ENCODE measurements at regions not wholly inside any gene's neighbourhood (a gene's known extent, or its start where the extent isn't known, plus 50 kb on each side); places are given as distances from the start of the nearest gene placed in this dataset.

GRCh38 chr22:44622679-44623078 lies 79.3 kb upstream of the PRR5 start:
- Histone ChIP-seq H4K20me1 (ENCODE audit: insufficient read depth, low read length) (no peaks in the 10 kb centered on the region), H3K4me1 (ENCODE audit: insufficient read depth, low read length) (peaks cover 7% of the 10 kb centered on the region), H3K4me2 (ENCODE audit: low read length) (no peak overlapping the region), H3K36me3 (ENCODE audit: insufficient read depth, low read length) (no peaks in the 10 kb centered on the region), H3K79me2 (ENCODE audit: insufficient read depth, low read length) (no peaks in the 10 kb centered on the region), H3K9me3 (ENCODE audit: insufficient read depth, low read depth, low read length) (no peaks in the 10 kb centered on the region), H3K27ac (ENCODE audit: low read depth, low read length) (no peak overlapping the region), H2AFZ (ENCODE audit: low read depth, low read length) (no peak overlapping the region), H3K9ac (ENCODE audit: low read length) (no peak overlapping the region), H3K4me3 (ENCODE audit: insufficient read depth, low read depth, low read length) (no peak overlapping the region), H3K27me3 (ENCODE audit: insufficient read depth, low read length) (no peaks in the 10 kb centered on the region)
- Mint-ChIP-seq H3K36me3 (ENCODE audit: low read depth, unreplicated experiment) (no peaks in the 10 kb centered on the region), H3K9me3 (ENCODE audit: unreplicated experiment) (no peaks in the 10 kb centered on the region), H3K4me1 (ENCODE audit: low read depth, unreplicated experiment) (no peaks in the 10 kb centered on the region), H3K27ac (ENCODE audit: unreplicated experiment) (no peak overlapping the region), H3K27me3 (ENCODE audit: low read depth, unreplicated experiment) (peaks cover 31% of the 10 kb centered on the region), H3K4me3 (ENCODE audit: unreplicated experiment) (no peak overlapping the region)
- FAIRE-seq (no peak), DNase-seq (ENCODE audit: low read depth) (no peak)
- TF ChIP-seq EZH2 (IDR thresholded peaks at IDR 0.05; ENCODE audit: insufficient read depth, low read length) (no peak), CTCF (IDR thresholded peaks at IDR 0.05; ENCODE audit: insufficient read depth, low read depth, low read length) (no peak)

- DNase-seq (ENCODE audit: low read depth), result no peak
- TF ChIP-seq EZH2 (IDR thresholded peaks at IDR 0.05; ENCODE audit: insufficient read depth, low read length) (no peak), CTCF (IDR thresholded peaks at IDR 0.05; ENCODE audit: insufficient read depth, low read depth, low read length) (no peak)
- FAIRE-seq, result no peak
Measured at GRCh38 chr22:44622147-44622427, 79.9 kb upstream of the PRR5 start.

GRCh38 chr22:44621401-44622146 lies 80.4 kb upstream of the PRR5 start:
- no peak overlapping the region for H3K4me3 ChIP-seq (ENCODE audit: insufficient read depth, low read depth, low read length)
- no peak for DNase-seq (ENCODE audit: low read depth)
- no peaks in the 10 kb centered on the region for H3K4me1 Mint-ChIP-seq (ENCODE audit: low read depth, unreplicated experiment)
- H3K27me3 ChIP-seq (ENCODE audit: insufficient read depth, low read length), result no peaks in the 10 kb centered on the region
- no peak overlapping the region for H3K9ac ChIP-seq (ENCODE audit: low read length)
- H3K36me3 ChIP-seq (ENCODE audit: insufficient read depth, low read length), result no peaks in the 10 kb centered on the region
- peaks cover 22% of the 10 kb centered on the region for H3K27me3 Mint-ChIP-seq (ENCODE audit: low read depth, unreplicated experiment)
- H3K4me1 ChIP-seq (ENCODE audit: insufficient read depth, low read length), result peaks cover 7% of the 10 kb centered on the region
- no peaks in the 10 kb centered on the region for H3K79me2 ChIP-seq (ENCODE audit: insufficient read depth, low read length)
- no peaks in the 10 kb centered on the region for H4K20me1 ChIP-seq (ENCODE audit: insufficient read depth, low read length)
- H3K27ac Mint-ChIP-seq (ENCODE audit: unreplicated experiment), result no peak overlapping the region
- H3K9me3 Mint-ChIP-seq (ENCODE audit: unreplicated experiment), result no peaks in the 10 kb centered on the region
- H3K9me3 ChIP-seq (ENCODE audit: insufficient read depth, low read depth, low read length), result peaks cover 5% of the 10 kb centered on the region
- no peaks in the 10 kb centered on the region for H3K36me3 Mint-ChIP-seq (ENCODE audit: low read depth, unreplicated experiment)
- H3K4me2 ChIP-seq (ENCODE audit: low read length), result no peak overlapping the region
- FAIRE-seq, result no peak
- no peak for TF ChIP-seq EZH2 (IDR thresholded peaks at IDR 0.05; ENCODE audit: insufficient read depth, low read length)
- TF ChIP-seq CTCF (IDR thresholded peaks at IDR 0.05; ENCODE audit: insufficient read depth, low read depth, low read length), result no peak
- no peak overlapping the region for H3K27ac ChIP-seq (ENCODE audit: low read depth, low read length)
- no peak overlapping the region for H3K4me3 Mint-ChIP-seq (ENCODE audit: unreplicated experiment)
- no peak overlapping the region for H2AFZ ChIP-seq (ENCODE audit: low read depth, low read length)

More at GRCh38 chr22:44622147-44622427, 79.9 kb upstream of the PRR5 start:
- H3K27me3 Mint-ChIP-seq (ENCODE audit: low read depth, unreplicated experiment), result peaks cover 26% of the 10 kb centered on the region
- H4K20me1 ChIP-seq (ENCODE audit: insufficient read depth, low read length), result no peaks in the 10 kb centered on the region
- peaks cover 3% of the 10 kb centered on the region for H3K9me3 ChIP-seq (ENCODE audit: insufficient read depth, low read depth, low read length)
- H3K4me3 Mint-ChIP-seq (ENCODE audit: unreplicated experiment), result no peak overlapping the region
- no peak overlapping the region for H3K27ac Mint-ChIP-seq (ENCODE audit: unreplicated experiment)
- peaks cover 7% of the 10 kb centered on the region for H3K4me1 ChIP-seq (ENCODE audit: insufficient read depth, low read length)
- H2AFZ ChIP-seq (ENCODE audit: low read depth, low read length), result no peak overlapping the region
- no peaks in the 10 kb centered on the region for H3K79me2 ChIP-seq (ENCODE audit: insufficient read depth, low read length)
- H3K27me3 ChIP-seq (ENCODE audit: insufficient read depth, low read length), result no peaks in the 10 kb centered on the region
- H3K9ac ChIP-seq (ENCODE audit: low read length), result no peak overlapping the region
- H3K9me3 Mint-ChIP-seq (ENCODE audit: unreplicated experiment), result no peaks in the 10 kb centered on the region
- H3K4me2 ChIP-seq (ENCODE audit: low read length), result no peak overlapping the region
- H3K36me3 Mint-ChIP-seq (ENCODE audit: low read depth, unreplicated experiment), result no peaks in the 10 kb centered on the region
- H3K36me3 ChIP-seq (ENCODE audit: insufficient read depth, low read length), result no peaks in the 10 kb centered on the region
- no peaks in the 10 kb centered on the region for H3K4me1 Mint-ChIP-seq (ENCODE audit: low read depth, unreplicated experiment)
- no peak overlapping the region for H3K27ac ChIP-seq (ENCODE audit: low read depth, low read length)
- H3K4me3 ChIP-seq (ENCODE audit: insufficient read depth, low read depth, low read length), result no peak overlapping the region

All from astrocyte (in vitro differentiated cells and primary cell).